Central memory CD8-positive, alpha-beta T cell (primary cell): ENCODE measurements at regions not wholly inside any gene's neighbourhood (a gene's known extent, or its start where the extent isn't known, plus 50 kb on each side); places are given as distances from the start of the nearest gene placed in this dataset.
A peak's percentile ranks its signal among the peaks of the same experiment; 100 is the strongest.

Source experiments
- ATAC-seq: fragments of 150-1000 bp; cut with Tn5 transposase; replicated peaks from 2 replicates; pipeline ENCODE4 v1.10.0; 2022; ENCODE audit warnings: mild to moderate bottlenecking, moderate FRiP score, moderate number of reproducible peaks; ENCODE audit not compliant: poor library complexity, severe bottlenecking; ENCODE audit errors: extremely low read depth
- DNase-seq, 2 donors: peaks; one replicate each; pipeline ENCODE4 v3.0.0; 2021; ENCODE audit warnings: low spot score in 2 of 2
- H3K27ac Mint-ChIP-seq: one replicate; pipeline ENCODE4 v1.8.0; 2022; ENCODE audit warnings: low read depth, mild to moderate bottlenecking, moderate library complexity, mixed read lengths
- H3K27me3 Mint-ChIP-seq: one replicate; pipeline ENCODE4 v1.8.0; 2022; ENCODE audit warnings: mixed read lengths
- H3K36me3 Mint-ChIP-seq: one replicate; pipeline ENCODE4 v1.8.0; 2022; ENCODE audit warnings: mild to moderate bottlenecking, moderate library complexity, mixed read lengths; ENCODE audit not compliant: insufficient read depth
- H3K4me1 Mint-ChIP-seq: one replicate; pipeline ENCODE4 v1.8.0; 2022; ENCODE audit warnings: mixed read lengths
- H3K4me3 Mint-ChIP-seq: one replicate; pipeline ENCODE4 v1.8.0; 2022; ENCODE audit warnings: mild to moderate bottlenecking, moderate library complexity, mixed read lengths
- H3K9me3 Mint-ChIP-seq: one replicate; pipeline ENCODE4 v1.8.0; 2022; ENCODE audit warnings: mixed read lengths

- Mint-ChIP-seq H3K4me1 (peaks cover 23% of the 10 kb centered on the region), H3K9me3 (no peaks in the 10 kb centered on the region), H3K27me3 (no peaks in the 10 kb centered on the region), H3K27ac (peak overlapping the region; percentile 78), H3K36me3 (no peaks in the 10 kb centered on the region), H3K4me3 (peak overlapping the region; percentile 54)
- no peak for ATAC-seq
- DNase-seq = no peak
These were observed 402.4 kb upstream of the PTGER4 start for GRCh38 chr5:40277161-40277906.

- DNase-seq (no peak), ATAC-seq (no peak)
- H3K27me3 Mint-ChIP-seq = no peaks in the 10 kb centered on the region
- no peak overlapping the region for H3K4me3 Mint-ChIP-seq
- H3K27ac Mint-ChIP-seq = peak overlapping the region; percentile 78
- no peaks in the 10 kb centered on the region for H3K9me3 Mint-ChIP-seq
- H3K4me1 Mint-ChIP-seq = peaks cover 23% of the 10 kb centered on the region
- no peaks in the 10 kb centered on the region for H3K36me3 Mint-ChIP-seq
These were observed 403.2 kb upstream of the PTGER4 start for GRCh38 chr5:40276426-40277102.

- no peak overlapping the region for H3K27ac Mint-ChIP-seq
- peaks cover 23% of the 10 kb centered on the region for H3K4me1 Mint-ChIP-seq
- no peaks in the 10 kb centered on the region for H3K36me3 Mint-ChIP-seq
- H3K4me3 Mint-ChIP-seq = no peak overlapping the region
- no peaks in the 10 kb centered on the region for H3K27me3 Mint-ChIP-seq
- DNase-seq = no peak
- ATAC-seq = no peak
- H3K9me3 Mint-ChIP-seq = no peaks in the 10 kb centered on the region
These were observed 405.1 kb upstream of the PTGER4 start for GRCh38 chr5:40274568-40274967.

DNA sequence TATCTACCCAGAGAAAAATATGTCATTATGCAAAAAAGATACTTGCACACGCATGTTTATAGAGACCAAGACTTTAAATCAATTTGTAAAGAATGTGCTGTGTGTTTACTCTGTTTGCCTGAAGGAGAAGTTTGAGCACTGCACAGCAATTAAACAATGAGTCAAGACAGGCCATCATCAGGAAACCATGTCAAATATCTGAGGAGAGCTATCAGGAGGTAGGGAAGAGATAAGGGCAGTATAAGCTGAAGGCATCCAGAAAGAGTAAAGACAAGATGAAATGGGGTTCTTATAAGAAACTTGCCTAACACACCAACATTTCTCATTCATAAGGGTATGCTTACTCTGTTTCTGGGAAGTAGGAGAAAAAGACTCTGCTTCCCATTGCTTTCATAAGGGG is 405.8 kb upstream of the PTGER4 start:
- DNase-seq (no peak), ATAC-seq (no peak)
- no peak overlapping the region for H3K27ac Mint-ChIP-seq
- no peaks in the 10 kb centered on the region for H3K27me3 Mint-ChIP-seq
- H3K4me3 Mint-ChIP-seq = no peak overlapping the region
- H3K36me3 Mint-ChIP-seq = no peaks in the 10 kb centered on the region
- no peaks in the 10 kb centered on the region for H3K9me3 Mint-ChIP-seq
- peaks cover 23% of the 10 kb centered on the region for H3K4me1 Mint-ChIP-seq

DNA sequence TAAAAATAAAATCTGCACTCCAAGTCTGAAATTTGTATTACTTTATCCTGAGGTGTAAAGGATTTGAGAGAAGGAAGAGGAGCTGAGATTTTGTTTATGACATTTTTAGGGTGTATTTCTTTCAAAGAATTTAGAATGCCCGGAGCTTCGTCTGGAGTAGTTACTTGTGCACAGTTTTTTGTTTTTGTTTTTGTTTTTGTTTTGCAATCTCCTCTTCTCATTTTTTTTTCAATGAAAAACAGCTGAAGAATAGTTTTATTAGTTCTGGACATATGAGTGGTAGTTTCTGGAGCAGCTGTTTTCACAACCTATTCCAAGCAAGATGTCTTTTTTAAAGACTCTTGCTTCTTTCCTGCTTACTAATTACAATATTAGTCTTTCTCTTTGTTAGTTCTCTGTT is 408.2 kb upstream of the PTGER4 start:
- H3K36me3 Mint-ChIP-seq = no peaks in the 10 kb centered on the region
- no peak overlapping the region for H3K4me3 Mint-ChIP-seq
- no peaks in the 10 kb centered on the region for H3K9me3 Mint-ChIP-seq
- peaks cover 11% of the 10 kb centered on the region for H3K4me1 Mint-ChIP-seq
- no peaks in the 10 kb centered on the region for H3K27me3 Mint-ChIP-seq
- DNase-seq = no peak
- no peak for ATAC-seq
- H3K27ac Mint-ChIP-seq = no peak overlapping the region

- peaks cover 5% of the 10 kb centered on the region for H3K4me1 Mint-ChIP-seq
- H3K27me3 Mint-ChIP-seq = no peaks in the 10 kb centered on the region
- no peak overlapping the region for H3K4me3 Mint-ChIP-seq
- H3K36me3 Mint-ChIP-seq = no peaks in the 10 kb centered on the region
- H3K27ac Mint-ChIP-seq = no peak overlapping the region
- no peak for DNase-seq
- no peak for ATAC-seq
- H3K9me3 Mint-ChIP-seq = no peaks in the 10 kb centered on the region
These were observed 409.4 kb upstream of the PTGER4 start for GRCh38 chr5:40270274-40270845.

- peaks cover 2% of the 10 kb centered on the region for H3K36me3 Mint-ChIP-seq
- H3K9me3 Mint-ChIP-seq = no peaks in the 10 kb centered on the region
- no peaks in the 10 kb centered on the region for H3K4me1 Mint-ChIP-seq
- no peak overlapping the region for H3K27ac Mint-ChIP-seq
- ATAC-seq (no peak), DNase-seq (no peak)
- H3K27me3 Mint-ChIP-seq = no peaks in the 10 kb centered on the region
- H3K4me3 Mint-ChIP-seq = no peak overlapping the region
These were observed 411.6 kb upstream of the PTGER4 start for GRCh38 chr5:40268088-40268487.

DNA sequence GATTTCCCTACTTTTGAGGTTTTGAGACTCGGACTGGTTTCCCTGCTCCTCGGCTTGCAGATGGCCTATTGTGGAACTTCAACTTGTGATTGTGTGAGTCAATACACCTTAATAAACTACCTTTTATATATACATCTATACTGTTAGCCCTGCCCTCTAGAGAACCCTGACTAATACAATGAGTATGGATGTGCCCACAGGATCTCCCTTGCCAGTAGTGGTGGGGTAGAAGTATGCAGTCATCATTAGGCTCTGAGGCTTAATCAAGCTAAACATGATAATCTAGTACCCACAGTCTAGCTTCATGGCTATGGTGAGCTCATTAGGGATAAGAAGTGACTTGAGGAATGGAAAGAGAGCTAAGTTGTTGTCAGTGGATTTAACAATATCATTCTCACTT is 412.8 kb upstream of the PTGER4 start:
- ATAC-seq (no peak), DNase-seq (no peak)
- Mint-ChIP-seq H3K36me3 (peaks cover 2% of the 10 kb centered on the region), H3K27me3 (no peaks in the 10 kb centered on the region), H3K9me3 (no peaks in the 10 kb centered on the region), H3K4me3 (no peak overlapping the region), H3K4me1 (peaks cover 5% of the 10 kb centered on the region), H3K27ac (no peak overlapping the region)

DNA sequence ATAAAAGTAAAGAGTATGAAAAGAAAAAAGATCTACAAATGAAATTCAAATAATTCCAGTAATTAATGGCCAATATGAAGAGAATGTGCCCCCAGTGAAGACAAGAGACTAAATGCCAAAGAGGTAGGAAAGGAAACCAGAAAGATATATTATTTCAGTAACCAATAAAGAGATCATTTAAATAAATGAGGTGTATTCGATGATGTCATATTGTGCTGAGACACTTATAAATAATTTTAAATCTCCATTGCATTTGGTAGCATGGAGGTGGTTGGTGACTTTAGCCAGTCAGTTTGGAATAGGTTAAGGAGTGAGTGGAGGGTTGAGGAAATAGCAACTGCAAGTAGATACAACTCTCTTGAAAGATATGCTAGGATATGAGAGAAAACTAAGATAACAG is 417.7 kb upstream of the PTGER4 start:
- Mint-ChIP-seq H3K27me3 (no peaks in the 10 kb centered on the region), H3K9me3 (no peaks in the 10 kb centered on the region), H3K36me3 (peaks cover 2% of the 10 kb centered on the region), H3K4me3 (no peak overlapping the region), H3K27ac (no peak overlapping the region), H3K4me1 (peaks cover 5% of the 10 kb centered on the region)
- ATAC-seq (no peak), DNase-seq (no peak)

DNA sequence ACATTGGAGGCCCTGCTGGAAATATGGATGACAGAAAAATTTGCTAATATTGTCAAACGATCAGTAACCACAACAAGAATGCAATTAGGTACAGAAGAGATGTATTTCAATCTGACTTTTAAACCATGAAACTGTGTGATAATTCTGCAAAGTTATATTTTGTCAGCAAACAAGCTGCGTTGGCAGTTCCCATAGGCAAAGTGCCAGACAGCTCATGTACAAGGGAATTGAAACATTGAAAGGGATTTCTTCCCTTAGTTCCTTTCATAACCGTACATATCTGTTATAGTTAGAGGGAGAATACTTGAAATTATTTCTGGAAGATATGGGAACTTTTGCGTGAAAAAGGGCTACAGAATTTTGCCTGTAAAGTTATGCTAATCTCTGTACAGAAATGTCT is 419.4 kb upstream of the PTGER4 start:
- ATAC-seq (no peak), DNase-seq (no peak)
- Mint-ChIP-seq H3K4me1 (peaks cover 5% of the 10 kb centered on the region), H3K27me3 (no peaks in the 10 kb centered on the region), H3K27ac (no peak overlapping the region), H3K4me3 (no peak overlapping the region), H3K36me3 (peaks cover 2% of the 10 kb centered on the region), H3K9me3 (no peaks in the 10 kb centered on the region)

GRCh38 chr5:40258222-40258621 is 421.5 kb upstream of the PTGER4 start:
- no peaks in the 10 kb centered on the region for H3K27me3 Mint-ChIP-seq
- DNase-seq (no peak), ATAC-seq (no peak)
- H3K27ac Mint-ChIP-seq = no peak overlapping the region
- no peaks in the 10 kb centered on the region for H3K9me3 Mint-ChIP-seq
- no peak overlapping the region for H3K4me3 Mint-ChIP-seq
- H3K4me1 Mint-ChIP-seq = peaks cover 5% of the 10 kb centered on the region
- peaks cover under 1% of the 10 kb centered on the region for H3K36me3 Mint-ChIP-seq

DNA sequence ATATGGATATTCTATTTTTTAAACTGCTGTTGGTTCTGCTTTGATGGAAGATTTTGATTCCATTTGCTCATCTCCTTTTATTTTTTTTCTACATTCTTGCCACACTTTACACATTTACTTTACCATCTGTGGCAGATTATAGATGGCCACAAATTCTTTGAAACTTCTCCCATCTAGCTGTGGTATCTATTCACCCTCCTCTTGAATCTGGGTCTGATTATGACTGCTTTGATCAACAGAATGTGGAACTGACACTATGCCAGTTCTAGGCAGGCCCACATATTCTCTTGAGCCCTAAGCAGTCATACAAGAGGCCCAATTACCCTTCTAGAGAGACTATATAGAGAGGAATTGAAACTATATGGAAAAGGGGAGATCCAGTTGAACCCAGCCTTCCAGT is 439.0 kb upstream of the PTGER4 start:
- Mint-ChIP-seq H3K36me3 (no peaks in the 10 kb centered on the region), H3K4me1 (no peaks in the 10 kb centered on the region), H3K27me3 (no peaks in the 10 kb centered on the region), H3K9me3 (peaks cover 6% of the 10 kb centered on the region), H3K27ac (no peak overlapping the region), H3K4me3 (no peak overlapping the region)
- no peak for ATAC-seq
- no peak for DNase-seq

GRCh38 chr5:40240111-40240510 is 439.6 kb upstream of the PTGER4 start:
- ATAC-seq (no peak), DNase-seq (no peak)
- no peak overlapping the region for H3K4me3 Mint-ChIP-seq
- H3K4me1 Mint-ChIP-seq = no peaks in the 10 kb centered on the region
- no peaks in the 10 kb centered on the region for H3K27me3 Mint-ChIP-seq
- H3K27ac Mint-ChIP-seq = no peak overlapping the region
- H3K9me3 Mint-ChIP-seq = peaks cover 6% of the 10 kb centered on the region
- no peaks in the 10 kb centered on the region for H3K36me3 Mint-ChIP-seq
